HepG2 (cell line): ENCODE measurements at regions not wholly inside any gene's neighbourhood (a gene's known extent, or its start where the extent isn't known, plus 50 kb on each side); places are given as distances from the start of the nearest gene placed in this dataset.

Source experiments
- CTCF ChIP-seq: sonication (generic); formaldehyde crosslinking; IDR thresholded peaks from 2 replicates; pipeline ENCODE4 v1.5.0; 2020; ENCODE audit warnings: mild to moderate bottlenecking, missing genetic modification reagents, moderate library complexity
- GLI4 ChIP-seq: sonication (generic); formaldehyde crosslinking; IDR thresholded peaks from 2 replicates; pipeline ENCODE4 v1.5.1; 2020; ENCODE audit warnings: missing genetic modification reagents, mild to moderate bottlenecking, moderate library complexity, borderline replicate concordance
- POLR2AphosphoS5 ChIP-seq: IDR thresholded peaks from 2 replicates; pipeline ENCODE4 v1.6.1; 2012; ENCODE audit warnings: low read depth, low read length
- SUZ12 ChIP-seq: fragments of 150-350 bp; IDR thresholded peaks from 2 replicates; pipeline ENCODE4 v1.6.1; 2014; ENCODE audit warnings: low read depth, low read length
- ZFP36L1 ChIP-seq: sonication (generic); formaldehyde crosslinking; IDR thresholded peaks from 2 replicates; pipeline ENCODE4 v1.8.0; 2022; ENCODE audit warnings: mild to moderate bottlenecking, missing genetic modification reagents, moderate library complexity
- ZFYVE20 ChIP-seq: sonication (generic); formaldehyde crosslinking; IDR thresholded peaks from 2 replicates; pipeline ENCODE4 v1.8.0; 2023; ENCODE audit warnings: low read depth, mild to moderate bottlenecking, moderate library complexity, missing genetic modification reagents, borderline replicate concordance
- ZNF558 ChIP-seq: sonication (generic); formaldehyde crosslinking; IDR thresholded peaks from 2 replicates; pipeline ENCODE4 v1.9.0; 2022; ENCODE audit warnings: mild to moderate bottlenecking, missing genetic modification reagents, borderline replicate concordance
- ZSCAN20 ChIP-seq: sonication (generic); formaldehyde crosslinking; IDR thresholded peaks from 2 replicates; pipeline ENCODE4 v1.4.0; 2020; ENCODE audit warnings: missing genetic modification reagents, mild to moderate bottlenecking, borderline replicate concordance
- TF ChIP-seq, protein P1 (sequence below): sonication (generic); formaldehyde crosslinking; IDR thresholded peaks from 2 replicates; pipeline ENCODE4 v1.5.1; 2020; ENCODE audit warnings: mild to moderate bottlenecking, missing genetic modification reagents, moderate library complexity
- TF ChIP-seq, protein P2 (sequence below): sonication (generic); formaldehyde crosslinking; IDR thresholded peaks from 2 replicates; pipeline ENCODE4 v1.5.1; 2020; ENCODE audit warnings: mild to moderate bottlenecking, missing genetic modification reagents

- TF ChIP-seq CTCF (CRISPR knock-in tag) (no peak), GLI4 (no peak), ZFP36L1 (CRISPR knock-in tag) (no peak), ZFYVE20 (CRISPR knock-in tag) (no peak), SUZ12 (no peak), ZSCAN20 (CRISPR knock-in tag) (no peak), POLR2AphosphoS5 (no peak), ZNF558 (CRISPR knock-in tag) (no peak)
- TF ChIP-seq, protein P1, sequence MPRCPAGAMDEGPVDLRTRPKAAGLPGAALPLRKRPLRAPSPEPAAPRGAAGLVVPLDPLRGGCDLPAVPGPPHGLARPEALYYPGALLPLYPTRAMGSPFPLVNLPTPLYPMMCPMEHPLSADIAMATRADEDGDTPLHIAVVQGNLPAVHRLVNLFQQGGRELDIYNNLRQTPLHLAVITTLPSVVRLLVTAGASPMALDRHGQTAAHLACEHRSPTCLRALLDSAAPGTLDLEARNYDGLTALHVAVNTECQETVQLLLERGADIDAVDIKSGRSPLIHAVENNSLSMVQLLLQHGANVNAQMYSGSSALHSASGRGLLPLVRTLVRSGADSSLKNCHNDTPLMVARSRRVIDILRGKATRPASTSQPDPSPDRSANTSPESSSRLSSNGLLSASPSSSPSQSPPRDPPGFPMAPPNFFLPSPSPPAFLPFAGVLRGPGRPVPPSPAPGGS (CRISPR knock-in tag): no peak
- TF ChIP-seq, protein P2, sequence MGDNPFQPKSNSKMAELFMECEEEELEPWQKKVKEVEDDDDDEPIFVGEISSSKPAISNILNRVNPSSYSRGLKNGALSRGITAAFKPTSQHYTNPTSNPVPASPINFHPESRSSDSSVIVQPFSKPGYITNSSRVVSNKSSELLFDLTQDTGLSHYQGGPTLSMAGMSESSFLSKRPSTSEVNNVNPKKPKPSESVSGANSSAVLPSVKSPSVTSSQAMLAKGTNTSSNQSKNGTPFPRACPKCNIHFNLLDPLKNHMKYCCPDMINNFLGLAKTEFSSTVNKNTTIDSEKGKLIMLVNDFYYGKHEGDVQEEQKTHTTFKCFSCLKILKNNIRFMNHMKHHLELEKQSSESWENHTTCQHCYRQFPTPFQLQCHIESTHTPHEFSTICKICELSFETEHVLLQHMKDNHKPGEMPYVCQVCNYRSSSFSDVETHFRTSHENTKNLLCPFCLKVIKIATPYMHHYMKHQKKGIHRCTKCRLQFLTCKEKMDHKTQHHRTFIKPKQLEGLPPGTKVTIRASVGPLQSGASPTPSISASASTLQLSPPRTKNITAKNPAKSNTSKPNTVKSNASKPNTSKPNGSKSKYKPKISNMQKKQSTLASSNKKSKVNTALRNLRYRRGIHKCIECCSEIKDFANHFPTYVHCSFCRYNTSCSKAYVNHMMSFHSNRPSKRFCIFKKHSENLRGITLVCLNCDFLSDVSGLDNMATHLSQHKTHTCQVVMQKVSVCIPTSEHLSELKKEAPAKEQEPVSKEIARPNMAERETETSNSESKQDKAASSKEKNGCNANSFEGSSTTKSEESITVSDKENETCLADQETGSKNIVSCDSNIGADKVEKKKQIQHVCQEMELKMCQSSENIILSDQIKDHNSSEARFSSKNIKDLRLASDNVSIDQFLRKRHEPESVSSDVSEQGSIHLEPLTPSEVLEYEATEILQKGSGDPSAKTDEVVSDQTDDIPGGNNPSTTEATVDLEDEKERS (CRISPR knock-in tag): no peak
Measured at GRCh38 chr18:35890323-35890722, 82.2 kb upstream of the RMP24 start.
